ENCODE measurements at regions not wholly inside any gene's neighbourhood (a gene's known extent, or its start where the extent isn't known, plus 50 kb on each side); places are given as distances from the start of the nearest gene placed in this dataset.

GRCh38 chr7:46319841-46320240 is 398.8 kb upstream of the IGFBP3 start:
- TF ChIP-seq, protein P1, sequence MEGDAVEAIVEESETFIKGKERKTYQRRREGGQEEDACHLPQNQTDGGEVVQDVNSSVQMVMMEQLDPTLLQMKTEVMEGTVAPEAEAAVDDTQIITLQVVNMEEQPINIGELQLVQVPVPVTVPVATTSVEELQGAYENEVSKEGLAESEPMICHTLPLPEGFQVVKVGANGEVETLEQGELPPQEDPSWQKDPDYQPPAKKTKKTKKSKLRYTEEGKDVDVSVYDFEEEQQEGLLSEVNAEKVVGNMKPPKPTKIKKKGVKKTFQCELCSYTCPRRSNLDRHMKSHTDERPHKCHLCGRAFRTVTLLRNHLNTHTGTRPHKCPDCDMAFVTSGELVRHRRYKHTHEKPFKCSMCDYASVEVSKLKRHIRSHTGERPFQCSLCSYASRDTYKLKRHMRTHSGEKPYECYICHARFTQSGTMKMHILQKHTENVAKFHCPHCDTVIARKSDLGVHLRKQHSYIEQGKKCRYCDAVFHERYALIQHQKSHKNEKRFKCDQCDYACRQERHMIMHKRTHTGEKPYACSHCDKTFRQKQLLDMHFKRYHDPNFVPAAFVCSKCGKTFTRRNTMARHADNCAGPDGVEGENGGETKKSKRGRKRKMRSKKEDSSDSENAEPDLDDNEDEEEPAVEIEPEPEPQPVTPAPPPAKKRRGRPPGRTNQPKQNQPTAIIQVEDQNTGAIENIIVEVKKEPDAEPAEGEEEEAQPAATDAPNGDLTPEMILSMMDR (IDR thresholded peaks at IDR 0.05) = no peak
- no peak for TF ChIP-seq POLR2A (IDR thresholded peaks at IDR 0.05)
